ENCODE measurements at regions not wholly inside any gene's neighbourhood (a gene's known extent, or its start where the extent isn't known, plus 50 kb on each side); places are given as distances from the start of the nearest gene placed in this dataset.

GRCh38 chr4:56206258-56206657 is 181.0 kb downstream of the AASDH start:
- Histone ChIP-seq H3K79me2 (ENCODE audit: control insufficient read depth in 1 of 2, insufficient read depth in 2 of 2, low read length in 2 of 2) (no peaks in the 10 kb centered on the region), H2AK5ac (ENCODE audit: low read depth, low read length) (no peak overlapping the region), H4K20me1 (replicated peaks in 1 of 2; ENCODE audit: control insufficient read depth in 1 of 2, insufficient read depth in 2 of 2, low read length in 2 of 2) (peaks cover 4 to 16% of the 10 kb centered on the region in 2 experiments), H4K8ac (ENCODE audit: extremely low read depth, insufficient read depth, low read length) (no peak overlapping the region), H3K23ac (ENCODE audit: insufficient read length) (no peak overlapping the region), H3K14ac (ENCODE audit: insufficient read length) (no peak overlapping the region), H3K23me2 (ENCODE audit: low read depth, low read length) (no peaks in the 10 kb centered on the region), H3K4me3 (ENCODE audit: extremely low read depth in 1 of 4, insufficient read depth in 2 of 4, low read depth in 3 of 4, low read length in 4 of 4) (no peak overlapping the region), H3K36me3 (ENCODE audit: control insufficient read depth in 2 of 4, insufficient read depth in 4 of 4, low read length in 3 of 4) (peaks cover 0 to 2% (median 0%) of the 10 kb centered on the region in 4 experiments; a peak in 2 of 8 replicates), H2BK120ac (replicated peaks; ENCODE audit: low read depth, low read length) (no peak overlapping the region), H3K18ac (ENCODE audit: extremely low read depth, low read length) (no peak overlapping the region), H3K27me3 (replicated peaks in 1 of 4; ENCODE audit: control insufficient read depth in 3 of 4, extremely low read depth in 1 of 4, insufficient read depth in 3 of 4, low read length in 3 of 4) (peaks cover 15 to 39% (median 27%) of the 10 kb centered on the region in 4 experiments), H3K9ac (replicated peaks in 1 of 4; ENCODE audit: extremely low read depth in 1 of 4, low read depth in 3 of 4, low read length in 3 of 4) (no peak overlapping the region), H2BK15ac (ENCODE audit: low read length) (no peak overlapping the region), H3K4ac (replicated peaks; ENCODE audit: insufficient read length, low read depth, low read length) (no peak overlapping the region), H2BK12ac (ENCODE audit: low read depth, low read length) (no peak overlapping the region), H3K9me3 (ENCODE audit: insufficient read depth in 2 of 2, low read depth in 1 of 2, low read length in 1 of 2) (no peaks in the 10 kb centered on the region), H3K56ac (replicated peaks; ENCODE audit: insufficient read length, low read depth, low read length) (no peak overlapping the region), H3K27ac (ENCODE audit: low read depth, low read length) (no peak overlapping the region), H3K79me1 (ENCODE audit: low read depth, low read length) (no peaks in the 10 kb centered on the region), H3K4me2 (ENCODE audit: insufficient read depth in 1 of 2, low read depth in 2 of 2, low read length in 2 of 2) (no peak overlapping the region), H2BK5ac (ENCODE audit: low read depth, low read length) (no peak overlapping the region), H4K5ac (ENCODE audit: insufficient read length, low read depth, low read length) (no peak overlapping the region), H3K4me1 (replicated peaks in 1 of 4; ENCODE audit: control insufficient read depth in 3 of 4, insufficient read depth in 4 of 4, low read length in 3 of 4) (peaks cover 0 to 2% (median 0%) of the 10 kb centered on the region in 4 experiments; a peak in 2 of 7 replicates), H4K91ac (replicated peaks; ENCODE audit: insufficient read length, low read length) (no peak overlapping the region), H2AFZ (ENCODE audit: low read length) (no peak overlapping the region), H2BK20ac (ENCODE audit: low read length) (no peak overlapping the region)
- ChIA-PET POLR2A (ENCODE audit: partially characterized antibody) (no interaction called here), CTCF (ENCODE audit: partially characterized antibody) (no interaction called here)
- FAIRE-seq (no peak), DNase-seq (ENCODE audit: low read depth in 1 of 2, low spot score in 2 of 2) (no peak)
- TF ChIP-seq, protein P1, sequence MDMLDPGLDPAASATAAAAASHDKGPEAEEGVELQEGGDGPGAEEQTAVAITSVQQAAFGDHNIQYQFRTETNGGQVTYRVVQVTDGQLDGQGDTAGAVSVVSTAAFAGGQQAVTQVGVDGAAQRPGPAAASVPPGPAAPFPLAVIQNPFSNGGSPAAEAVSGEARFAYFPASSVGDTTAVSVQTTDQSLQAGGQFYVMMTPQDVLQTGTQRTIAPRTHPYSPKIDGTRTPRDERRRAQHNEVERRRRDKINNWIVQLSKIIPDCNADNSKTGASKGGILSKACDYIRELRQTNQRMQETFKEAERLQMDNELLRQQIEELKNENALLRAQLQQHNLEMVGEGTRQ (IDR thresholded peaks at IDR 0.05; ENCODE audit: low read length), result no peak
- TF ChIP-seq KDM5A (IDR thresholded peaks at IDR 0.05; ENCODE audit: low read length) (no peak), CREB1 (IDR thresholded peaks at IDR 0.05) (no peak), TAF1 (IDR thresholded peaks at IDR 0.05; ENCODE audit: low read depth, low read length) (no peak), SAP30 (IDR thresholded peaks at IDR 0.05; ENCODE audit: insufficient read depth, insufficient replicate concordance, low read length) (no peak), PHF8 (conservative IDR thresholded peaks at IDR 0.05; ENCODE audit: low read depth, low read length) (no peak), MAFK (IDR thresholded peaks at IDR 0.05; ENCODE audit: low read depth, low read length) (no peak), JUND (IDR thresholded peaks at IDR 0.05; ENCODE audit: low read length) (no peak), POLR2A (IDR thresholded peaks at IDR 0.05; ENCODE audit: control extremely low read depth in 1 of 2, low read depth in 2 of 2, low read length in 2 of 2) (no peak), SP1 (IDR thresholded peaks at IDR 0.05; ENCODE audit: low read depth, low read length) (no peak)
- TF ChIP-seq, protein P2, sequence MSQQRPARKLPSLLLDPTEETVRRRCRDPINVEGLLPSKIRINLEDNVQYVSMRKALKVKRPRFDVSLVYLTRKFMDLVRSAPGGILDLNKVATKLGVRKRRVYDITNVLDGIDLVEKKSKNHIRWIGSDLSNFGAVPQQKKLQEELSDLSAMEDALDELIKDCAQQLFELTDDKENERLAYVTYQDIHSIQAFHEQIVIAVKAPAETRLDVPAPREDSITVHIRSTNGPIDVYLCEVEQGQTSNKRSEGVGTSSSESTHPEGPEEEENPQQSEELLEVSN (IDR thresholded peaks at IDR 0.05), result no peak
- 84% methylated on average over 4 of the region's 4 CpGs; no CpG with 5 or more reads in 1 of the 2 experiments for WGBS, 2 experiments (ENCODE audit: extremely low coverage in 1 of 2, insufficient coverage in 1 of 2, insufficient read length in 1 of 2, insufficient replicate concordance in 2 of 2, low coverage in 1 of 2, low lambda C conversion rate in 2 of 2, missing lambda C conversion rate in 1 of 2)
